ENCODE measurements at regions not wholly inside any gene's neighbourhood (a gene's known extent, or its start where the extent isn't known, plus 50 kb on each side); places are given as distances from the start of the nearest gene placed in this dataset.

GRCh38 chr9:134260801-134261200, 65.5 kb upstream of the RXRA start:
- no peak overlapping the region for H3K9ac ChIP-seq
- no peak overlapping the region for H3K27ac ChIP-seq
- H3K79me2 ChIP-seq (ENCODE audit: low read depth): no peaks in the 10 kb centered on the region
- H2AFZ ChIP-seq (replicated peaks): no peak overlapping the region
- no peak overlapping the region for H3K4me3 ChIP-seq
- TF ChIP-seq CTCF (IDR thresholded peaks at IDR 0.05) (no peak), EZH2phosphoT487 (IDR thresholded peaks at IDR 0.05) (no peak), EZH2 (IDR thresholded peaks at IDR 0.05) (no peak)
- DNase-seq (ENCODE audit: low spot score): no peak
- no peaks in the 10 kb centered on the region for H3K27me3 ChIP-seq
- no peaks in the 10 kb centered on the region for H3F3A ChIP-seq (ENCODE audit: low read depth)
- H3K27ac Mint-ChIP-seq: peak overlapping the region; percentile 60
- H3K9me3 Mint-ChIP-seq: peaks cover under 1% of the 10 kb centered on the region
- H3K4me1 Mint-ChIP-seq: peaks cover 16% of the 10 kb centered on the region
- no peak overlapping the region for H3K4me3 Mint-ChIP-seq
- no peaks in the 10 kb centered on the region for H3K9me3 ChIP-seq (ENCODE audit: low read depth)
- H3K36me3 ChIP-seq: no peaks in the 10 kb centered on the region
- peaks cover 18% of the 10 kb centered on the region for H3K27me3 Mint-ChIP-seq (ENCODE audit: insufficient read depth, low read depth)
- no peak overlapping the region for H3K4me2 ChIP-seq
- no peaks in the 10 kb centered on the region for H4K20me1 ChIP-seq (ENCODE audit: low read depth)
- H3K36me3 Mint-ChIP-seq: no peaks in the 10 kb centered on the region
- no peaks in the 10 kb centered on the region for H3K4me1 ChIP-seq

GRCh38 chr9:134262035-134262434, 64.2 kb upstream of the RXRA start:
- Histone ChIP-seq H3K9ac (no peak overlapping the region), H3F3A (ENCODE audit: low read depth) (no peaks in the 10 kb centered on the region), H3K27me3 (no peaks in the 10 kb centered on the region), H3K36me3 (no peaks in the 10 kb centered on the region), H2AFZ (replicated peaks) (no peak overlapping the region), H3K4me3 (no peak overlapping the region), H4K20me1 (ENCODE audit: low read depth) (no peaks in the 10 kb centered on the region), H3K79me2 (ENCODE audit: low read depth) (no peaks in the 10 kb centered on the region), H3K4me2 (no peak overlapping the region), H3K27ac (no peak overlapping the region), H3K4me1 (no peaks in the 10 kb centered on the region), H3K9me3 (ENCODE audit: low read depth) (no peaks in the 10 kb centered on the region)
- Mint-ChIP-seq H3K27me3 (ENCODE audit: insufficient read depth, low read depth) (peaks cover 22% of the 10 kb centered on the region), H3K27ac (no peak overlapping the region), H3K4me1 (peaks cover 14% of the 10 kb centered on the region), H3K36me3 (no peaks in the 10 kb centered on the region), H3K9me3 (peaks cover 2% of the 10 kb centered on the region), H3K4me3 (no peak overlapping the region)
- no peak for TF ChIP-seq CTCF (IDR thresholded peaks at IDR 0.05)
- DNase-seq (ENCODE audit: low spot score): no peak

GRCh38 chr9:134263596-134263995, 62.7 kb upstream of the RXRA start:
- H2AFZ ChIP-seq (replicated peaks): no peak overlapping the region
- H3K36me3 Mint-ChIP-seq: no peaks in the 10 kb centered on the region

More at GRCh38 chr9:134263596-134263995, 62.7 kb upstream of the RXRA start:
- Histone ChIP-seq H3F3A (ENCODE audit: low read depth) (no peaks in the 10 kb centered on the region), H3K27ac (no peak overlapping the region), H4K20me1 (ENCODE audit: low read depth) (no peaks in the 10 kb centered on the region), H3K4me2 (no peak overlapping the region), H3K9me3 (ENCODE audit: low read depth) (no peaks in the 10 kb centered on the region), H3K9ac (no peak overlapping the region), H3K79me2 (ENCODE audit: low read depth) (no peaks in the 10 kb centered on the region), H3K4me3 (no peak overlapping the region), H3K4me1 (peaks cover 4% of the 10 kb centered on the region), H3K27me3 (no peaks in the 10 kb centered on the region), H3K36me3 (no peaks in the 10 kb centered on the region)
- Mint-ChIP-seq H3K27me3 (ENCODE audit: insufficient read depth, low read depth) (peaks cover 22% of the 10 kb centered on the region), H3K4me3 (no peak overlapping the region), H3K27ac (no peak overlapping the region), H3K4me1 (peaks cover 24% of the 10 kb centered on the region), H3K9me3 (peaks cover 2% of the 10 kb centered on the region)
- no peak for DNase-seq (ENCODE audit: low spot score)
- TF ChIP-seq EZH2phosphoT487 (IDR thresholded peaks at IDR 0.05) (no peak), CTCF (IDR thresholded peaks at IDR 0.05) (no peak), EZH2 (IDR thresholded peaks at IDR 0.05) (no peak)

Measured in neural progenitor cell (in vitro differentiated cells).